Upper lobe of right lung (tissue), 1 donor: ENCODE measurements at regions not wholly inside any gene's neighbourhood (a gene's known extent, or its start where the extent isn't known, plus 50 kb on each side); places are given as distances from the start of the nearest gene placed in this dataset.
A peak's percentile ranks its signal among the peaks of the same experiment; 100 is the strongest.

Source experiments
- ATAC-seq: fragments of 200-7000 bp; cut with Tn5 transposase; one replicate; pipeline ENCODE4 v1.9.1; 2020; ENCODE audit warnings: mild to moderate bottlenecking, moderate library complexity
- DNase-seq: peaks from one replicate; pipeline ENCODE4 v3.0.0-alpha.2; 2020
- H3K27ac ChIP-seq: fragments of 200-600 bp; one replicate; pipeline ENCODE4 v1.8.0; 2022
- H3K27me3 ChIP-seq: fragments of 200-600 bp; one replicate; pipeline ENCODE4 v1.8.0; 2022; ENCODE audit warnings: mild to moderate bottlenecking
- H3K36me3 ChIP-seq: fragments of 200-600 bp; one replicate; pipeline ENCODE4 v1.8.0; 2022
- H3K4me1 ChIP-seq: fragments of 200-600 bp; one replicate; pipeline ENCODE4 v1.8.0; 2022
- H3K4me3 ChIP-seq: fragments of 200-600 bp; one replicate; pipeline ENCODE4 v1.8.0; 2022; ENCODE audit warnings: mild to moderate bottlenecking
- H3K9me3 ChIP-seq: fragments of 200-600 bp; one replicate; pipeline ENCODE4 v1.8.0; 2022
- intact Hi-C: fragments of 100-400 bp; cut with DNase I; formaldehyde crosslinking; loops from one replicate; pipeline ENCODE4 v1.11.0; 2022
- TF ChIP-seq, protein P1 (sequence below): fragments of 200-600 bp; IDR thresholded peaks from one replicate; pipeline ENCODE4 v1.8.0; 2022; ENCODE audit warnings: antibody characterized with exemption
- donor health status: DM: no; HTN: yes; CAD: no; lungs with severe emphysema.

DNA sequence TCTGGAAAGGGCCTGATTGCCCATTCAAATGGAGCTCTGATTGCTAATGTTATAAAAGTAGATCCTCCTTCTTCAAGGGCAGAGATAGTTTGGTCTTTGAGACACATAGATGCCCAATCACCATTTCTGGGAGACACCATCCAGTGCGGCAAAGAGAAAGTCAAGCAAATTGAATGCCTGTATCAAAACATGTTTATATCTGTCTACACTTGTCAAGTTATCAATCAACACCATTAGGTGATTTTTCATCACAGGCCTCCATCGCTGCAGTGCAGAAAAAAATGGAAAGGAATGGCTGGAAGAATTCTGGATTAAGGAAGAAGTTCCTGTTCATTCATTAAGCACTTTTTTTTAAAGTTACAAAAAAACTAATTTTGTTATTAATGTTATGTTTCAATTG, 54.8 kb upstream of the ZFP64 start:
- TF ChIP-seq, protein P1, sequence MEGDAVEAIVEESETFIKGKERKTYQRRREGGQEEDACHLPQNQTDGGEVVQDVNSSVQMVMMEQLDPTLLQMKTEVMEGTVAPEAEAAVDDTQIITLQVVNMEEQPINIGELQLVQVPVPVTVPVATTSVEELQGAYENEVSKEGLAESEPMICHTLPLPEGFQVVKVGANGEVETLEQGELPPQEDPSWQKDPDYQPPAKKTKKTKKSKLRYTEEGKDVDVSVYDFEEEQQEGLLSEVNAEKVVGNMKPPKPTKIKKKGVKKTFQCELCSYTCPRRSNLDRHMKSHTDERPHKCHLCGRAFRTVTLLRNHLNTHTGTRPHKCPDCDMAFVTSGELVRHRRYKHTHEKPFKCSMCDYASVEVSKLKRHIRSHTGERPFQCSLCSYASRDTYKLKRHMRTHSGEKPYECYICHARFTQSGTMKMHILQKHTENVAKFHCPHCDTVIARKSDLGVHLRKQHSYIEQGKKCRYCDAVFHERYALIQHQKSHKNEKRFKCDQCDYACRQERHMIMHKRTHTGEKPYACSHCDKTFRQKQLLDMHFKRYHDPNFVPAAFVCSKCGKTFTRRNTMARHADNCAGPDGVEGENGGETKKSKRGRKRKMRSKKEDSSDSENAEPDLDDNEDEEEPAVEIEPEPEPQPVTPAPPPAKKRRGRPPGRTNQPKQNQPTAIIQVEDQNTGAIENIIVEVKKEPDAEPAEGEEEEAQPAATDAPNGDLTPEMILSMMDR: no peak
- Histone ChIP-seq H3K27me3 (peaks cover 3% of the 10 kb centered on the region), H3K4me3 (no peak overlapping the region), H3K9me3 (no peaks in the 10 kb centered on the region), H3K36me3 (no peaks in the 10 kb centered on the region), H3K4me1 (no peaks in the 10 kb centered on the region), H3K27ac (no peak overlapping the region)
- intact Hi-C loops: no loop called here
- DNase-seq (no peak), ATAC-seq (no peak)

DNA sequence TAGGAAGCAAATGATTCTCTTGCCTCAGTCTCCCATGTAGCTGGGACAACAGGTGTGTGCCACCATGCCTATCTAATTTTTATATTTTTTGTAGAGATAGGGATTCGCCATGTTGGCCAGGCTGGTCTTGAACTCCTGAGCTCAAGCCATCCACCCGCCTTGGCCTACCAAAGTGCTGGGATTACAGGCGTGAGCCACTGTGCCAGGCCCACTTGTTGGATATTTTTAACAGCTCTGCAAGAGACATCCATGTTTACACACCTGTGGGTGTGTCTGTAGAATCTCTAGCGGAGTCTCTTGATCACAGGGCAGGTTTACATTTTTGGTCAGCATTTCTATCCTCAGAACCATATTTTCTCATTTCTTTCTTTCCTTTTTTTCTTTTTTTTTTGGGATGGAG, 53.1 kb upstream of the ZFP64 start:
- intact Hi-C loops: no loop called here
- TF ChIP-seq, protein P1: no peak
- no peaks in the 10 kb centered on the region for H3K36me3 ChIP-seq
- ATAC-seq (no peak), DNase-seq (no peak)
- no peak overlapping the region for H3K27ac ChIP-seq
- peaks cover 3% of the 10 kb centered on the region for H3K27me3 ChIP-seq
- H3K9me3 ChIP-seq: no peaks in the 10 kb centered on the region
- no peaks in the 10 kb centered on the region for H3K4me1 ChIP-seq
- no peak overlapping the region for H3K4me3 ChIP-seq

DNA sequence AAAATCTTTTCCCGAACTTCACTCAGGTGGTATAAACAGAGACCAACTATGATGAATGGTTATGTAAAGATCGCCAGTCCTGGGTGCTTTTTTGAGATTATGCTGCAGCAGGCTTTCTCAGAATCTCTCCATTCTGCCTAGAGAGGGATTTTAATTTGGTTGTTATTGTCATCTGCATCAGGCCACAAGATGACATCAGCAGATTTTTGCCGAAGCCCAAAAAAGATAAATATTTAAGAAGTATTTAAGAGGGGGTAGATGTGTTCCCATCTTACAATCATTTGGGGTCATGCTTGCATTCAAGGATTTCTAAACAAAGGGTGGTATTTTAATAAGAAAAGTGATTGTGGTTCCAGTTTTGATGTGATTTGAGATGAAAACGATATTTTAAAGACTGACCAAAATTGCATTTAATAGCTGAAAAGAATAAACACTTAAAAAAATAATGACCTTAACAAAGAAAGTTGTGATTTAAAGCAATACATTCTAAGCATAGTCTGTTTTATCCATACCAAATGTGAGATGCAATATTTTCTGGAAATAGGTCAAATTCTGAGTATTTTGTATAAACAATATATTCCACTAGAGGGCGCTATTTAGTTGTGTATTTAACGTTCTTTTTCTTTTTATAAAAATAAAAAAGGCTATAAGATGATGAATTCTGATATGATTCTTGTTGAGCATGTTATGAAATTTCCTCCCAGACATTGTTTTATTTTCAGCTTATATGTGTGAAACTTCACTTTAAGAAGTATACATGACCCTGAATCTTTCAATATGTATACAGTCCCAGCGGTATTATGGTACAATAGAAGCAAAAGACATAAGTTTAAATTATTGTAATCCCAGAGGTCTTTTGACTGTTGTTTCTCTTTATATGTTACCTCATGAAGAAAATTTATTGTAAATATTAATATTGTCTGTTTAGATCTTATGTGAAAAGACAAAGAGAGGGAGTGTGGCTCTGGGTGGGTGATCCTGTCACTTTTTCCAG, 51.0 kb upstream of the ZFP64 start:
- TF ChIP-seq, protein P1: peak; percentile 68
- H3K9me3 ChIP-seq: no peaks in the 10 kb centered on the region
- DNase-seq: no peak
- no peak for ATAC-seq
- H3K27me3 ChIP-seq: peaks cover 3% of the 10 kb centered on the region
- intact Hi-C loops: no loop called here
- H3K4me1 ChIP-seq: no peaks in the 10 kb centered on the region
- no peak overlapping the region for H3K27ac ChIP-seq
- no peaks in the 10 kb centered on the region for H3K36me3 ChIP-seq
- H3K4me3 ChIP-seq: no peak overlapping the region
